Muscle layer of duodenum (tissue), 2 donors: ENCODE measurements at regions not wholly inside any gene's neighbourhood (a gene's known extent, or its start where the extent isn't known, plus 50 kb on each side); places are given as distances from the start of the nearest gene placed in this dataset.

Source experiments
- H3K27ac ChIP-seq: one replicate; pipeline ENCODE4 v1.7.0; 2013; ENCODE audit warnings: mild to moderate bottlenecking, low read length
- H3K27me3 ChIP-seq: one replicate; pipeline ENCODE4 v1.7.0; 2013; ENCODE audit warnings: low read depth, mild to moderate bottlenecking, control low read depth, low read length
- H3K36me3 ChIP-seq, 2 donors: one replicate each; pipeline ENCODE4 v1.7.0; 2013; ENCODE audit warnings: low read length in 2 of 2, control low read depth in 1 of 2, mild to moderate bottlenecking in 1 of 2; ENCODE audit not compliant: insufficient read depth in 2 of 2, control insufficient read depth in 1 of 2
- H3K4me1 ChIP-seq, 2 donors: one replicate each; pipeline ENCODE4 v1.7.0; 2013; ENCODE audit warnings: low read length in 2 of 2, mild to moderate bottlenecking in 2 of 2, control low read depth in 1 of 2, moderate library complexity in 1 of 2; ENCODE audit not compliant: insufficient read depth in 2 of 2, control insufficient read depth in 1 of 2
- H3K4me3 ChIP-seq, 2 donors: one replicate each; pipeline ENCODE4 v1.7.0; 2013; ENCODE audit warnings: low read length in 2 of 2, low read depth in 1 of 2, mild to moderate bottlenecking in 1 of 2
- H3K9me3 ChIP-seq, 2 donors: one replicate each; pipeline ENCODE4 v1.7.0; 2013; ENCODE audit warnings: low read length in 2 of 2, control low read depth in 1 of 2, mild to moderate bottlenecking in 1 of 2; ENCODE audit not compliant: control insufficient read depth in 1 of 2
- donor health status: healthy.

GRCh38 chr2:234405462-234405861 lies 91.4 kb downstream of the ARL4C start:
- H3K36me3 ChIP-seq, result no peaks in the 10 kb centered on the region
- H3K27ac ChIP-seq, result no peak overlapping the region
- H3K9me3 ChIP-seq, result no peaks in the 10 kb centered on the region
- H3K4me3 ChIP-seq, result no peak overlapping the region
- no peaks in the 10 kb centered on the region for H3K4me1 ChIP-seq
- H3K27me3 ChIP-seq, result no peaks in the 10 kb centered on the region

GRCh38 chr2:234404957-234405356 lies 91.9 kb downstream of the ARL4C start:
- H3K4me1 ChIP-seq, result no peaks in the 10 kb centered on the region
- H3K4me3 ChIP-seq, result no peak overlapping the region
- H3K9me3 ChIP-seq, result no peaks in the 10 kb centered on the region
- no peak overlapping the region for H3K27ac ChIP-seq
- H3K36me3 ChIP-seq, result no peaks in the 10 kb centered on the region
- no peaks in the 10 kb centered on the region for H3K27me3 ChIP-seq

GRCh38 chr2:234403751-234404150 lies 93.1 kb downstream of the ARL4C start:
- Histone ChIP-seq H3K4me1 (no peaks in the 10 kb centered on the region), H3K27ac (no peak overlapping the region), H3K27me3 (no peaks in the 10 kb centered on the region), H3K9me3 (no peaks in the 10 kb centered on the region), H3K4me3 (no peak overlapping the region), H3K36me3 (no peaks in the 10 kb centered on the region)

GRCh38 chr2:234403074-234403473 lies 93.8 kb downstream of the ARL4C start:
- no peaks in the 10 kb centered on the region for H3K9me3 ChIP-seq
- H3K36me3 ChIP-seq, result no peaks in the 10 kb centered on the region
- H3K4me3 ChIP-seq, result no peak overlapping the region
- no peaks in the 10 kb centered on the region for H3K4me1 ChIP-seq
- H3K27ac ChIP-seq, result no peak overlapping the region
- no peaks in the 10 kb centered on the region for H3K27me3 ChIP-seq

- Histone ChIP-seq H3K36me3 (no peaks in the 10 kb centered on the region), H3K4me3 (no peak overlapping the region), H3K9me3 (no peaks in the 10 kb centered on the region), H3K27me3 (no peaks in the 10 kb centered on the region), H3K27ac (no peak overlapping the region), H3K4me1 (no peaks in the 10 kb centered on the region)
Observed at GRCh38 chr2:234401426-234401825, 95.5 kb downstream of the ARL4C start.

GRCh38 chr2:234399451-234400246 lies 97.2 kb downstream of the ARL4C start:
- H3K36me3 ChIP-seq, result no peaks in the 10 kb centered on the region
- no peaks in the 10 kb centered on the region for H3K4me1 ChIP-seq
- H3K27ac ChIP-seq, result no peak overlapping the region
- H3K4me3 ChIP-seq, result no peak overlapping the region
- no peaks in the 10 kb centered on the region for H3K9me3 ChIP-seq
- H3K27me3 ChIP-seq, result no peaks in the 10 kb centered on the region

GRCh38 chr2:234398531-234398930 lies 98.3 kb downstream of the ARL4C start:
- H3K27me3 ChIP-seq, result no peaks in the 10 kb centered on the region
- H3K4me1 ChIP-seq, result no peaks in the 10 kb centered on the region
- H3K36me3 ChIP-seq, result no peaks in the 10 kb centered on the region
- H3K9me3 ChIP-seq, result no peaks in the 10 kb centered on the region
- no peak overlapping the region for H3K27ac ChIP-seq
- no peak overlapping the region for H3K4me3 ChIP-seq

- Histone ChIP-seq H3K27ac (no peak overlapping the region), H3K36me3 (no peaks in the 10 kb centered on the region), H3K4me1 (no peaks in the 10 kb centered on the region), H3K4me3 (no peak overlapping the region), H3K27me3 (no peaks in the 10 kb centered on the region), H3K9me3 (no peaks in the 10 kb centered on the region)
Observed at GRCh38 chr2:234395891-234396420, 100.9 kb downstream of the ARL4C start.

GRCh38 chr2:234394450-234394849 lies 102.4 kb downstream of the ARL4C start:
- H3K27ac ChIP-seq, result no peak overlapping the region
- no peaks in the 10 kb centered on the region for H3K36me3 ChIP-seq
- H3K9me3 ChIP-seq, result no peaks in the 10 kb centered on the region
- no peaks in the 10 kb centered on the region for H3K27me3 ChIP-seq
- no peak overlapping the region for H3K4me3 ChIP-seq
- no peaks in the 10 kb centered on the region for H3K4me1 ChIP-seq

- Histone ChIP-seq H3K4me3 (no peak overlapping the region), H3K27ac (no peak overlapping the region), H3K4me1 (no peaks in the 10 kb centered on the region), H3K36me3 (no peaks in the 10 kb centered on the region), H3K27me3 (no peaks in the 10 kb centered on the region), H3K9me3 (no peaks in the 10 kb centered on the region)
Observed at GRCh38 chr2:234393354-234393753, 103.5 kb downstream of the ARL4C start.

- Histone ChIP-seq H3K4me1 (no peaks in the 10 kb centered on the region), H3K4me3 (no peak overlapping the region), H3K27ac (no peak overlapping the region), H3K9me3 (no peaks in the 10 kb centered on the region), H3K27me3 (no peaks in the 10 kb centered on the region), H3K36me3 (no peaks in the 10 kb centered on the region)
Observed at GRCh38 chr2:234392041-234392615, 104.8 kb downstream of the ARL4C start.
